NAMALWA (cell line): ENCODE measurements at regions not wholly inside any gene's neighbourhood (a gene's known extent, or its start where the extent isn't known, plus 50 kb on each side); places are given as distances from the start of the nearest gene placed in this dataset.
"Not testable (repeated sequence)": the region's sequence is repeated elsewhere in the genome, so short reads cannot be mapped to it uniquely, and the experiment has no call there.

Source experiments
- DNase-seq: peaks from one replicate; pipeline ENCODE4 v3.0.0-alpha.2; 2015; ENCODE audit warnings: low spot score

DNA sequence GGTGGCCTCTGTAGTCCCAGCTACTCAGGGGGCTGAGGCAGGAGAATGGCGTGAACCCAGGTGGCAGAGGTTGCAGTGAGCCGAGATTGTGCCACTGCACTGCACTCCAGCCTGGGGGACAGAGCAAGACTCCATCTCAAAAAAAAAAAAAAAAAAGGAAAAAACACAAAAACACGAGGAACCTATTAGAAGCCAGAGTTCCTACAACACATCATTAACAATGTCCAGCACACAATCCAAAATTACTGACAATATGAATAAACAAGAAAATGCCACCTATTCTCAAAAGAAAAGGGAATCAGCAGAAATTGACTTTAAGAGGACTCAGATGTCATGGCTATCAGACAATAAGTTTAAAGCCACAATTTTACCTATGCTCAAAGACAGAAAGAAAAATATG lies 57.3 kb upstream of the HS3ST3A1 start:
- DNase-seq, result not testable (repeated sequence)

DNA sequence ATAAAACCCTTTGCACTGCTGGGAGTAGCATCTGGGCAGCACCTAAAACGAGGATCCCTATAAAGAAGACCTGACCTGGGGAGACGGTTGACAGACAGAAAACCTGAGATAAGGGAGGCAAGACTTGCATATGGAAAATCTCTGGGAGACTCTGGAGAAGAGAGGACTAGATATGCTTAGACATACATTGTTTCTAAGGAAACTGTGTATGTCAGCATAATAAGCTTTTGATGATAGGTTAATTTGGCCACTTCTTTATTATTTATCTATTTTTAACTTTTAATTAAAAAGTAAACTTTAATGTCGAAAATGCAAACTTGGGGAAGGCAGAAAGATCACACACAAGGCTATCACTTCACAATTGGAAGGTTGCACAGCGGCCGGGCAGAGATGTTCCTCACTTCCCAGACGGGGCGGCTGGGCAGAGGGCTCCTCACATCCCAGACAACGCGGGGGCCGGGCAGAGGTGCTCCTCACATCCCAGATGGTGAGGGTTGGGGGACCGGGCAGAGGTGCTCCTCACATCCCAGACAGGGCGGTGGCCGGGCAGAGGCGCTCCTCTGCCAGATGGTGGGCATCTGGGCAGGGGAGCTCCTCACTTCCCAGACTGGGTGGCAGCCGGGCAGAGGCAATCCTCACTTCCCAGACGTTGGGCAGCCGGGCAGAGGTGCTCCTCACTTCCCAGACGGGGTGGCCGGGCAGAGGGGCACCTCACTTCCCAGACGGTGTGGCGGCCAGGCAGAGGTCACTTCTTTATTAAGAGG lies 64.3 kb upstream of the HS3ST3A1 start:
- no peak for DNase-seq

DNA sequence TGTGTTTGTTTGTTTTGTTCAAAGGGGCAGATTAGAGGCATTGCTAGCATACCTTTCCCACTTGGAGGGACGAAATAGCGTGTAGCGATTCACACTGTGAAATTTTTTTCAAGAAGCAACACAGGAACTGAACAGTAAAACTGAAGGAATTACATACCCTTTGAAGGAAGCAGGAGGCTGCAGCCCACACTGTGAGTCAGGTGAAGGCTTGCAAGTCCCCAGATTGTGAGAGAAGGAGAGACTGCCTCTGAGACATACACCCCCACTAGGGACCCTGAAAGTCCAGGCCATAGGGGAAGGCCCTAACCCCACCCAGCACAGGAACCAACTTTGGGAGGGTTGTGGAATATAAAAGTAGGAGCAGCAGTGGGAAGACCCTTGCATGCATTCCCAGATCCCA lies 69.6 kb upstream of the HS3ST3A1 start:
- no peak for DNase-seq

DNA sequence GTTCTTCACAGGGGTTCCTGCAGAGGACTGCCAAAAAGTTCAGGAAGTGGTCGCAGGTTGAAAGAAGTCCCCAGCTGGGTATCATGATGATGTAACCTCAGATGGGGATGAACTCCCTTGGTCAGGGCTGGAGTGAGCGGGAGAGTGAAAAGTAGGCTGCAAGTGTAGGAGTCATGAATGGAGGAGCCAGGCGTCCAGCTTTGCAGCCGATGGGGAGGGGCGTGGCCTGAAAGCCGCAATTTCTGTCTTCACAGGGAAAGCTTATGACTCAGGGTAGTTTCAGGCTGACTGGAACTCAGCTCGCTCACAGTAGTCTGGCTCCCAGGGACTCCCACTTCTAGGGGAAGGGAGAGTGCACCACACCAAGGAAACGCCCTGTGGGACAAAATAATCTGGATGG lies 70.0 kb upstream of the HS3ST3A1 start:
- DNase-seq, result no peak

DNA sequence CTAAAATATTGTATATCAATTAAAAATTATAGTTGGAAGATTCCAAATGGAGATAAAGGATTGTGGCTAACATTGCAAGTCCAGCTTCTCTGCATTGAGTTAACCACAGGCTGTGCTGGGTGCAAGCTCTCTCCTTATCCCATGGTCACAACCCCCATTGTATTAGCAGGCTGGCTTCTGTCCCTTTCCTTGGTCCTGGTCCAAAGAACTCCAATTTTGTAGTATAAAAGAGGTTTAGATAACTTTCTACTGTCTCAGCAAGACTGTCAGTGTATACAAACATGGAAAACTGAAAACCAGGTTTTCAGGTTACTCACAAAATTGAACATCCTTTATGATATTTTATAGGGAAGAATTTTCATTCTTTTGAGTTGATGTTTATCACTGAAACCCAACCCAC lies 76.6 kb upstream of the HS3ST3A1 start:
- DNase-seq, result no peak

DNA sequence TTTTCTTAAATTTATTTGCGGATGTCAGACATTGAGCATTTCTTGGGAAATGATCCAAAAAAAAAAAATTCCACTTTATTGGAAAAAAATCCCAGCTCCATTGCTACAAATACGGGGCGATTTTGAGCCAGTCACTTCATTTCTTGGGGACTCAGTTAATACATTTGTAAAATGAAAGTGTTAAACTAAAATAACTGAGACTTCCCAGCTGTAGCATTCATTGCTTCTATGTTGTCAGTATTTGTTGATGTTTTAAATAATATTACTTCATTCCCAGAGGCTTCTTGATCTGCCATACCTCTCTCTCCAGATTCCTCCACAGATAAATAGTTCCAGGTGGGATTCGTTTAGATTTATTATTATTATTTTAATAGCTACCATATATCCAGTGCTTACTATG lies 77.1 kb upstream of the HS3ST3A1 start:
- DNase-seq, result no peak

DNA sequence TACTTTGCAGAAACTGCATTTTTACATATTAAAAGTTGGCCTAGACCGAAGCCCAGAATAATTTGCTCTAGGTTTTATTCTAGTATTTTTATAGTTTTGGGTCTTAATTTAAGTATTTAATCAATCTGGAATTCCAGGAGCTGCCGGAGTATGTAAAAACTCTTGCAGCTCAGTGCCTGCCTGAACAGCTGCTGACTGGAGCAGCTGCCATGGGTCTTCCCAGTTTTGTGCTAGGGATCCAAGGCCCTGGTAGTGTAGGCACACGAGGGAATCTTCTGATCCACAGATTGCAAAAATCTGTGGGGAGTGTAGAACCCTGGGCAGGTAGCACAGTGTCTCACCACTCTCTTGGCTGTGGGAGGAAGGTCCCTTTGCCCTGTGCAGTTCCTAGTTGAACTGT lies 87.0 kb upstream of the HS3ST3A1 start:
- no peak for DNase-seq

DNA sequence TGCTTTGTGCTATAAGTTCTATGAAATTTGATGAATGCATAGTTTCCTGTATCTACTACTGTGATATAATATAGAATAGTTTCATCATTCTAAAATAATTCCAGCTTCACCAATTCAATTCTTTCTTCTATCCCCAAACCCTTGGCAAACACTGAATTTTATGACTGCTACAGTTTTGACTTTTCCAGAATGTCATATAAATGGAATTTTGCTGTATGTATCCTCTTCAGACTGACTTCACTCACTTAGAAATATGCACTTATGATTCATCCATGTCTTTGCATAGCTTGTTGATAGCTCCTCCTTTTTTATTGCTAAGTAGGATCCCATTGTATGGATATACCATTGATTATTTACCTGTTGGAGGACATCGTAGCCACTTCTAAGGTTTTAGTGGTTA lies 89.1 kb upstream of the HS3ST3A1 start:
- no peak for DNase-seq

DNA sequence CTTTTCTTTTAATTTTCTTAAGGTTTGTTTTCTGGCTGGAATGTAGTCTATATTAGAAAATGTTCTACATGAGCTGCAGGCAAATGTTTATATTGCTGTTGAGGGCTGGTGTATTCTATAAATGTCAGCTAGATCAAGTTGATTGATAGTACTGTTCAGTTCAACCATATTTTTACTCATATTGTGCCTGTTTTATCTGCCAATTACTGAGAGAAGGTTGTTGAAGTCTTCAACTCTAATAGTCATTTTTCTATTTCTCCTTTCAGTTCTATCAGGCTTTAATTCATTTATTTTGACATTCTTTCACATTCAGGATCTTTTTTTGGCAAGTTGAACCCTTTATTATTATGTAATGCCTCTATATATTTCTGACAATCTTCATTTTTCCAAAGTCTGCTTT lies 93.2 kb upstream of the HS3ST3A1 start:
- no peak for DNase-seq

DNA sequence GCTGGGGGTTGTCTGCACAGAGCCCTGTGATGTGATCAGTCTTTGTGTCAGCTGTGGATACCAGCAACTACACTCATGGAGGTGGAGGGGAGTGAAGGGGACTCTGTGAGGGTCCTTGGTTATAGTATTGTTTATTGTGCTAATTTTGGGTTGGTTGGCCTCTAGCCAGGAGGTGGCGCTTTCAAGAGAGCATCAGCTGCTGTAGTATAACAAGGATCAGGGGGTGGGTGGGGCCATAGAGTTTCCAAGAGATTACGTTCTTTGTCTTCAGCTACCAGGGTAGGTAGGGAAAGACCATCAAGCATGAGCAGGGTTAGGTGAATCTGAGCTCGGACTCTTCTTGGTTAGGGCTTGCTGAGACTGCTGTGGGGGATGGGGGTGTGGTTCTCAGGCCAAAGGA lies 97.1 kb upstream of the HS3ST3A1 start:
- DNase-seq, result peak; percentile 1

DNA sequence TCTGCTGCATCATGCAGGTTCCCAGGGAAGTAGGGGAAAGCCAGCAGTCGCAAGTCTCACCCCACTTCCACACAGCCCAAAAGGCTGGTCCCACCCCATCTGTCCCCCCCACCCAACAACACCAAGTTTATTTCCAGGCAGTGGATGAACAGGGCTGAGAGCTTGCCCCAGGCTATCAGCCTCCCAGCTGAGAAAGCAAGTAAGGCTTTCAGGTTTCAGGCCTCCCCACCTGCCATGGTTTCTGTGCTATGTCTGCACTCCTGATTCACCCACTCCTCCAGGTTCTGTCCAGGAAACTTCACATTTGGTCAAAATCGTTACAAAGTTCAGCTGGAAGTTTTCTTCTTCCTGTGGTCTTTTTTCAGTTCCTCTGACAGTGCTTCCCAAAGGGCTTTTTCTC lies 97.5 kb upstream of the HS3ST3A1 start:
- no peak for DNase-seq

DNA sequence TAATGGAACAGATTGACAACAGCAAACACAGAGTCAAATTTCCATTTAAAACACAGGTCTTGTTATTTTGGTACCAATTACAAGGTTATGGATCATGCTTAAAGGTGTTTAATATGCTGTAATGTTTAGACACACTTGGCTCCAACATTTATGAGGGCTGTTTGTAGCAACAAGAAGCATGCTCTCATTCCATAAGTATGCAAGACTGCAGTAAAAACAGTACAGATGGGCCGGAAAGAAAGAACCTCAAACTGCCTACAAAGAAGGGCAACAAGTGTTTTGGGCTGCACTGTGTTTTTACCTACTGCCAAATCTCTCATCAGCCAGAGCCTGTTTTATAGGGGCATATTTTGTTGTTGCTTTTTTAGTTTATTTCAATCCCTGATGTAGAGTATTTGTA lies 100.5 kb upstream of the HS3ST3A1 start:
- DNase-seq, result no peak

DNA sequence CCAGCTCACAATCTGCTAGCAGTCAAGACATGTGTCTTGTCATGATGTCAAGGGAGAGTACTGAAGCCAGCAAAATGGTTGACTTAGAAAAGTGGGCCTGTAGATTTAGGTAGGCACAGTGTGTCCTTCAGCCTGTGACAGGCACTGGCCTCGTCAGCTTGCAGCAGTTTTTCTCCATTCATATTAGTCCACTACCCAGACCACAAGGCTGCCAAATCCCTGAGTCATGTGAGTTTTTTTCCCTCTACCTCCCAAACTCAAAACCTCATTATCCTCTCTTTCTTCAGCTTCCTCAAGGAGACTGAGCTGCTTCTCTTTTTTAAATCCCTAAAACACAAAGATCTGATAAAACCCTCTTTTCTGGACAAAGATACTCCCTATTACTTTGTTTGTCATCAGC lies 102.6 kb upstream of the HS3ST3A1 start:
- no peak for DNase-seq

DNA sequence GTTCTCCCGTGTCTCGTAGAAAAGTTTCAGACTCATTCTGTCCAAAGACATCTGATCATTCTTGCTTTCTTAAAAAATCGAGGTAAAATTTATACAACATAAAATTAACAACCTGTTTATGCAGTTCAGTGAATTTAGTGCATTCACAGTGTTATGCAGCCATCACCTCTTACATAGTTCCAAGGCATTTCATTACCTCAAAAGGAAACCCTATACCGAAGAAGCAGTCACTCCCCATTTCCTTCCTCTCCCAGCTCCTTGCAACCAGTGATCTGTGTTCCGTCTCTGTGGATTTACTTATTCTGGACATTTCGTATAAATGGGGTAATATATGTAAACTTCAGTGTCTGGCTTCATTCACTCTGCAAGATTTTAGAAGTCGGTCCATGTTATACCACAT lies 103.5 kb upstream of the HS3ST3A1 start:
- DNase-seq, result no peak

DNA sequence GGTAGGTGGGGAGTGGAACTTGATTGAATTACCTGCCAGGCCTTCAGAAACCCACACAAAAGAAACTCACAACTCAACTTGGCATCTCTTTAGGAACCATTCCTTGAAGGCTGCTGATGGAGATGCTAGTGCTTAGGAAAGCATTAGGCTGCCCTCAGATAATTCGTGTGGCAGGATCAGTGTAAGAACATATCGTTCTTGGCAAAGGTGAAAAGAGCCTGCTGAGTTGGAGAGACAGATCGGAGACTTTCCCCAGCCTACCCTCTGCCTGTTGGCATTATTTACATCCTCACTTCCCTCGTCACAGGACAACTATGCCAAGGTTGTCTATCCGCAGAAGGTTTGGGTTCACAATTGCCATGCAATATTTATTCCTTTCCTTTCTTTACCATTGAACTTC lies 120.0 kb upstream of the HS3ST3A1 start:
- no peak for DNase-seq

DNA sequence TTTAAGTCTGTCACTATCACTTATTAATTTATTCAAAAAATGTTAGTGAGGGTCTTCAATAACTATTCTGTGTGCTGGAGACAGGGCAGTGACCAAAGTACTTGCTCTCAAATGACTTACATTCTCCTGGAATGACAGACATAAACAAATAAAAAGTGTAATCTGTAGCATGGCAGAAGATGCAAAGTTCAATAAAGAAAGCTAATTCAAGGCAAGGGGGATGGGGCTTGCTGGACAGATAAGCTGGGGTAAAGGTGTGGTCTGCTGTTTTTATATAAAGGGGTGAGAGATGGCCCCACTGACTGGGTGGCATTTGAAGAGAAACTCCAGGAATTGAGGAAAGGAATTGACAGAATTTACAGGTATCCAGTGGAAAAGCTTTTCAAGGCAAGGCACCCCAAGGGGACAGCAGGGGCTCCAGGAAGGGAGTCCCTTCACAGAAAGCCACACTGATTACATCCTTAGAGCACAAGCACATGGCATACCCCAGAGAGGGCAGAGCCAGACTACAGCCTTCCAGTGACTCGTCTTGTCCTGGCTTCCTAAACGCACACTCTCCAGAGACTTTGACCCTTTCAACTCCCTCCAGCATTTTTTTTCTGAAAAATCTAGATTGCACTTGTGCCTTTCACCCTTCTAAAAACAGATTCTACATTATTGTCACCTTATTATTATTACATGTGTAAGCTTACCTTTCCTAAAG lies 123.7 kb upstream of the HS3ST3A1 start:
- no peak for DNase-seq

DNA sequence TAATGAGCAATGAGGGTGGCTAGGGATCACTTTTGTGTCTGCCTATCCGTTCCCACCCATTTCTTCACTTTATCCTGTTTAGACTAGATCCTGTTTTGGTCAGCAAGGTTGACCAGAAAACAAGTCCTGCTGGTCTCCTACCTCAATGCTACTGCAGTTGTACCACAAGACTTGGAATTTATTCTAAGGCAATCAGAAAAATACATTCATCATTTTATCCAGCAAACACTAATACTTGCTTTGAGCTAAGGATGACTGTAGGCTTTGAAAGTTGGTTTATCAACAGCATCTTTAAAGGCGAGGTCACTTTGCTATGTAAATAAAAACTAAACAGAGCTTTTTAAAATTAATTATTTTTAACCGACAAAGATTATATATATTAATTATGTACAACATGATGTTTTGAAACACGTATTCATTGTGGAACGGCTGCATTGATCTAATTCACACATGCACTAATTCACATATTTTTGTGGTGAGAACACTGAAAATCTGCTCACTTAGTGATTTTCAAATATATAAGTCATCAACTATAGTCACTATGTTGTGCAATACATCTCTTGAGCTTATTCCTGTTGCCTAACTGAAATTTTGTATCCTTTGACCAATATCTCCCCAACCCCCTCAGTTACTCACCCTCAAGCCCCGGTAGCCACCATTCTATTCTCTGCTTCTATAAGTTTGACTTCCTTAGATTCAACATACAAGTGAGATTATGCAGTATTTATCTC lies 125.9 kb upstream of the HS3ST3A1 start:
- DNase-seq, result no peak

DNA sequence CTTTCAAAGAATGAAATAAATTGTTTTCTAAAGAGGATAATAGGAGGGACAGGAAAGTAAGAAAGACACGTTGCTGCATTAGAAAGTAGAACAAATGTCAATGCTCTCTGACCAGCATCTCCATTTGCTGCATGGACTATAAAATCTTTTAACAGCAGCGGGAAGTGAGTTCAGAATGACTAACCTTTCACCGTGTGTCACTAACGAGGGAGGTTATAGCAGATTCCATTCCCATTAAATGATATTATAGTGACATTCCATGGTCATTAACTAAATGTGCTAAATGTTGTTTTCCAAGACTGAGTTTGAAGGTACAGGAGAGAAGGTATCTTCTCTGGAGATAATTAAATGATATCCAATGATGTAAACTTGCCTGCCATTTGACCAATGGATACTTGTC lies 127.1 kb upstream of the HS3ST3A1 start:
- no peak for DNase-seq

DNA sequence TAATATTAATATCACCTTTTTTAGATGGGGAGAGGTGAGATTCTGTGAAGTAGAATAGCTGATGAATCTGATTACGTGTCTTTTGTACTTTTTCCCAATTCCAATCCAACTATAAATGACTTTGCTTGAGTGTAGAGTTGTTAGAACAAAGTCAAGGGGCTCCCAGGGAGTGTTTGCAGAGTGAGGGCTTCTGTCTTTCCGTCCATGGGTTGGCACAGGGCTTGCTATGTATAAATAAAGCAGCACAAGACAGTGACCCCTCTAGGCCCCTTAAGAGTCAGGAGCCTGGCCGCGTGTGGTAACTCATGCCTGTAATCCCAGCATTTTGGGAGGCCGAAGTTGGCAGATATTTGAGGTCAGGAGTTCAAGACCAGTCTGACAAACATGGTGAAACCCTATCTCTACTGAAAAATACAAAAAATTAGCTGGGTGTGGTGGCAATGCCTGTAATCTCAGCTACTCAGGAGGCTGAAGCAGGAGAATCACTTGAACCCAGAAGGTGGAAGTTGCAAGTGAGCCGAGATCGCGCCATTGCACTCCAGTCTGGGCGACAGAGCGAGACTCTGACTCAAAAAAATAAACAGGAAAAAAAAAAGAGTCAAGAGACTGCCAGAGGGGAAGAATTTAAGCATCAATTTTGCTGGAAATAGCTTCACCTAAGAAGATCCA lies 127.9 kb upstream of the HS3ST3A1 start:
- no peak for DNase-seq

DNA sequence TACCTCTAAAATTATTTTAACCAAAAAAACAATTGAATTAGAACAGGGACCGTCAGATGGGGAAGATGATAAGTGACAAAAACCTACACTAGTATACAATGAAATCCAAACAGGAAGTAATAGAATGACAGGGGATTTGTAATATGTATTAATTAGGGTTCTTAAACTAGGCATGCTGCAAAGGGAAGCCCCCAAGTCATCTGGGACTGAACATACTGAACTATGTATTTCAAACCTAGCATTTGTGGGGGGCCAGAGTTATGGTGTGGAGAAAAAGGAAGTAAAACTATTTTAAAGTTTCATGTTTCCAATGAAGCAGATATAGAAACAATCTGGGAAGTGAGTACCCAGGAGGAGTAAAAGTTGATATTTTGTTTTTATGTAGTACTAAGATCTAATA lies 133.2 kb upstream of the HS3ST3A1 start:
- DNase-seq, result no peak

DNA sequence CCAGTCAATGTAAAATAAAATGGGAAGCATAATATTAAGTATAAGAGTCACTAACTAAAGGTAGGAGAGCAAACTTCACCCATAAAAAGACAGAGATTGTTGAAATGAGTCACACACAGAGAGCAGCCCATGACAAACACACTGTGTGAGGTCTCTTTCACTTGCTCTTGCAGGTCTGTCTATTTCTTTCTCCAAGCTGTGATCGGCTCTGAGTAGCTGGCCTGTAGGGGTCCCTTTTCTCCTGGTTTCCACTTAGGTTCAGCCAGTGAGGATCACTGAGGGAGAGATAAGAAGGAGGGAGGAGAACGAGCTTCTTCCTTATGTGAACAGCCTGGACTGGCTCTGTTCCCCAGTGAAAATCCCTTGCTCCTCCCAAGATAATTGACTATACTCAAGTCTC lies 133.7 kb upstream of the HS3ST3A1 start:
- DNase-seq, result no peak

DNA sequence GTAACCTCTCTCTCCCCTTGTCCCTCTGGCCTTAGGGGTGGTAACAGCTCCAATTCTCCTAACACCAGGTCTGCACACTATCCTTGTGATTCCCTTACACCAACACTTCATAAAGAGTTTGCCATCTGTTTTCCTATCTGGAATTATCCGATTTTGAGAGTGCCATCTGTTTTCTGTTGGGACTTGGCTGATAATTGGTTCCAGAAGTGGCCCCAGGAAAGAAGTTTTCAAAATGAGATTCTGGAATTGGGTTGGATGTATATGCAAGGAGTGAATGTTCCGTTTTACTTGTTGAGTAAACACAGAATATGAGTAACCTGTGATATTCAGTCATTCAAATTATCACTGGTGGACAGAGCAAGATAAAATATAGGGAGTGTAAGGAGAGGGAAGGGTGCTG lies 134.1 kb upstream of the HS3ST3A1 start:
- DNase-seq, result no peak

DNA sequence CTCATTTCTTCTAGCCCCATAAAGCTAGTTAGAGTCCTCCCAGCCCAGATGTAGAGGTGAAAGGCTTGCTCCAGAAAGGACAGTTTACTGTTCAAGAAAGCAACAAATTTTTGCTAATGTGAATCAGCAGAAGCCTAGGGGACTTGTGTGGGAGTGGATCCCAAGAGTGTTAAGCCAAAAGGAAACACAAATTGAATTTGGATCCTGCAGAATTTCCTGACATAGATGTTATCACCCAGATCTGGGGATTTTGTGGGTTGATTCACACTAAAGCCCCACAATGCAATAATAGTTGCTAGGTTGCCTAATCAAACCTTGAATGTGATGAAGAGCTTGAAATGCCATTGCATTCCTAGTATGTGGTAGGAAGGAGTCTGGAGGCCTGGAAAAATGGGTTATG lies 135.2 kb upstream of the HS3ST3A1 start:
- no peak for DNase-seq
